ENCODE measurements at regions not wholly inside any gene's neighbourhood (a gene's known extent, or its start where the extent isn't known, plus 50 kb on each side); places are given as distances from the start of the nearest gene placed in this dataset.
A peak's percentile ranks its signal among the peaks of the same experiment; 100 is the strongest.

DNA sequence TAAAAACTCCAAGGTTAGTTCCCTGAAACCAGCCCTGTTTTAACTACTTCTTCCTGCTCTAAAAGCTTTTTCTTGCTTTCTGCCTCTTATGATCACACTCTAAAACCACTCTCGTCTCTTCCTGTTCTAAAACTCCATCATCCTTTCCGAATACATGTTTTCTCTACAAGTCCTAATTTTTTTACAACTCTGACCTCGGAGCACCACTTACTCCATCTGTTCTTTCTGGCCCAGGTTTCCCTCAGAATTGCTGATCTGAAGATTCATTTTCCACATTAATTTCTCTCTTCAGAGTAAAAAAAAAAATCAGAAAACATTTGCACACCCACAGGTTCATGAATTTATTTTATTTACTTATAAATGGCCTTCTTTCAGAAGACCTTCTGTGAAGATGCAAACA, 265.7 kb upstream of the CADM1 start:
- no peak for DNase-seq
- peaks cover 11% of the 10 kb centered on the region for H3K27me3 ChIP-seq (ENCODE audit: control insufficient read depth, insufficient read depth, low read length)
- no peak overlapping the region for H3K4me3 ChIP-seq (ENCODE audit: low read length)
- H3K36me3 ChIP-seq (ENCODE audit: control insufficient read depth, insufficient read depth, low read length) = no peaks in the 10 kb centered on the region
- 64% methylated on average over 3 of the region's 3 CpGs for WGBS (ENCODE audit: insufficient coverage)
- no peak overlapping the region for H3K27ac ChIP-seq (ENCODE audit: low read length)
- H3K4me1 ChIP-seq (ENCODE audit: control insufficient read depth, insufficient read depth, low read length) = peaks cover 8% of the 10 kb centered on the region
- no peaks in the 10 kb centered on the region for H3K9me3 ChIP-seq (replicated peaks; ENCODE audit: control insufficient read depth, low read depth, low read length)

DNA sequence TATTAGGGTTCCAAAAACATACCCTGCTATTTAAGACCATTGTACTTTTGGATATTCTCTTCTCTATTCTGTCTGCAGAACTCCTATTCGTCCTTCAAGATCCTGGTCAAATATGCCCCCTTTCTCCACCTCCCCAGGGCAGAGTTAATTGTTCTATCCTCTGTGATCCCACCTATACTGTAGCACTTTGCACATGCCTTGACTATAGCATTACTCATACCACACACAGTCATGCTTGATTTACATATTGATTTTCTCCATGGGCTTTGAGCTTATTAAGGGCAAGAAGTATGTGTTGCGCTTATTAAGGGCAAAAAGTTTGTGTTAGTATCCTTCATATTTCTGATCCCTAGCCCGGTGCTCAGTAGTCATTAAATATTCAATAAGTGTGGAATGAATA, 263.7 kb upstream of the CADM1 start:
- no peak for DNase-seq
- H3K27me3 ChIP-seq (ENCODE audit: control insufficient read depth, insufficient read depth, low read length) = peaks cover 15% of the 10 kb centered on the region
- WGBS (ENCODE audit: insufficient coverage) = 90% methylated on average over 1 of the region's 3 CpGs
- H3K4me1 ChIP-seq (ENCODE audit: control insufficient read depth, insufficient read depth, low read length) = peaks cover 8% of the 10 kb centered on the region
- no peaks in the 10 kb centered on the region for H3K36me3 ChIP-seq (ENCODE audit: control insufficient read depth, insufficient read depth, low read length)
- no peak overlapping the region for H3K4me3 ChIP-seq (ENCODE audit: low read length)
- no peak overlapping the region for H3K27ac ChIP-seq (ENCODE audit: low read length)
- H3K9me3 ChIP-seq (replicated peaks; ENCODE audit: control insufficient read depth, low read depth, low read length) = no peaks in the 10 kb centered on the region

DNA sequence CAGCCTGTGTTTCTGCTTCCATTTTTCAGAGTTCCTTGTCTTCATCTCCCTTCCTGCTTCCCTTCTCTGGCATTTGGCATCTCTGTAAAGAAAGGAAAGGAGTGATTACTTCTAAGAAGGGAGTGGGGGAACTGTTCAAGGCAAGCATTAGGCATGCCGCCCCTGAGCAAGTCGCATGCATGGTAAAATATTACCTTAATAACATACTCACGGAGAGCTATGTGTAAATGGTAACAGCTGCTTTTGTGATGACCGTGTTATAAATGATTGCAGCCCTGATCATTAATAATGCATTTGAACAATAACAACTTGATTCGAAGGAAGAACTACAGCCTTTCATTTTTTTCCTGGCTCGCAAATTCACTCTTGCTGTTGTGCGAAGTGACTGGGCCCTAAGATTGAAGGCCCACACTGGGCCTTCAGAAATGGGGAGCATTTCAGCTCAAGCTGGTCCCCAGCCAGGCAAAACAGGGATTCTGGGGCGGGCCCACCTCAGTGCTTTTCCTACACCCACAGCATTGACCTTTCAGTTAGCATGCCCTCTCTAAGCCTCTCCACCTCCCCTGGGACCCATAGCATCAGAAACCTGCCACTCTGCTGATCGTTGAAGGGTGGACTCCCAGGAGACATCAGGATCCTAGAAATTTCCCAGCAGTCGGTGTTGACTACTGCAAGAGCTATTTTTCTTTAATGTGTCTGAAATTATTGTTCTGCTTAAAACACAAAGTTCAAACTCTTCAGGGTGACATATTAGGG, 263.0 kb upstream of the CADM1 start:
- no peaks in the 10 kb centered on the region for H3K9me3 ChIP-seq (replicated peaks; ENCODE audit: control insufficient read depth, low read depth, low read length)
- H3K27ac ChIP-seq (ENCODE audit: low read length) = no peak overlapping the region
- no peak overlapping the region for H3K4me3 ChIP-seq (ENCODE audit: low read length)
- 59% methylated on average over 4 of the region's 10 CpGs for WGBS (ENCODE audit: insufficient coverage)
- peak; percentile 15 for DNase-seq
- peaks cover 16% of the 10 kb centered on the region for H3K27me3 ChIP-seq (ENCODE audit: control insufficient read depth, insufficient read depth, low read length)
- no peaks in the 10 kb centered on the region for H3K36me3 ChIP-seq (ENCODE audit: control insufficient read depth, insufficient read depth, low read length)
- peaks cover 8% of the 10 kb centered on the region for H3K4me1 ChIP-seq (ENCODE audit: control insufficient read depth, insufficient read depth, low read length)

DNA sequence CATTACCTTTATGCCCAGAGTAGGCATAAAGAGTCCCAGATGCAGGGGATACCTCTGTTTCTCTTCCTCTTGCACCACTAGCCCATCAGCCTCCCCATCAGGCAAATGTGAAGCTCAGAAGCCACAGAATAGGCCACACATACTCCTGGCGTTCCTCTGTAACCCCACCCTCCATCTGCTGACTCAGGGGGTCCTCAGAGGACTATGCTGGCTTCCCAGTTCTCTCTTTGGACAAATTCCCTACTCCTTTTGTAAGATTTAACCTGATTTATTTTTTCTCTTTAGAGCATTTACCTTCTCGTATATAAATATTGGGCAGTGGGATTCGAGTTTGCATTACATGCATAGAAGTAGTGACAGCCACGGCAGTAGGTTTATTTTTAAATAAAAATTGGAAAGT, 262.3 kb upstream of the CADM1 start:
- peaks cover 8% of the 10 kb centered on the region for H3K4me1 ChIP-seq (ENCODE audit: control insufficient read depth, insufficient read depth, low read length)
- no peak overlapping the region for H3K27ac ChIP-seq (ENCODE audit: low read length)
- H3K36me3 ChIP-seq (ENCODE audit: control insufficient read depth, insufficient read depth, low read length) = no peaks in the 10 kb centered on the region
- no peaks in the 10 kb centered on the region for H3K9me3 ChIP-seq (replicated peaks; ENCODE audit: control insufficient read depth, low read depth, low read length)
- WGBS (ENCODE audit: insufficient coverage) = no CpG with 5 or more reads among the region's 4 CpGs
- H3K27me3 ChIP-seq (ENCODE audit: control insufficient read depth, insufficient read depth, low read length) = peaks cover 17% of the 10 kb centered on the region
- DNase-seq = peak; percentile 53
- H3K4me3 ChIP-seq (ENCODE audit: low read length) = no peak overlapping the region

DNA sequence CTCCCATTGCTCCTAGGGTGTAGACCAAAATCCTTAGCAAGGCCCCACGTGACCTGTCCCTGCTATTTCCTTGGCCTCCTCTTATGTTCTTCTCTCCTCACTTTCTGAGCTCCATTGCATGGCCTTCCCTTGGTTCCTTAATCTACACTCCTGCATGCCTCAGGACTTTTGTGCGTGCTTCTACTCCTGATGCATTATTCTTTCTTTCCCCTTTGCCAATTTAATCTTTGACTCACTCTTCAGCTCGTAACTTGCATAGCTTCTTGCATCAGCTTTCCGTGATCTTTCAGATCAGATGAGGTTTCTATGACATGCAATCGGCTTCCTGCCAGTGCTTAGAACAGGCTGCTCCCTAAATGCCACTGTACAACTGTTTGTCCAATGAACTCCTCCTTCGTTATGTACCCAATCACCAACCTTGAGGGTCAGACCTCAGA, 261.6 kb upstream of the CADM1 start:
- no peak for DNase-seq
- Histone ChIP-seq H3K9me3 (replicated peaks; ENCODE audit: control insufficient read depth, low read depth, low read length) (no peaks in the 10 kb centered on the region), H3K36me3 (ENCODE audit: control insufficient read depth, insufficient read depth, low read length) (no peaks in the 10 kb centered on the region), H3K27ac (ENCODE audit: low read length) (no peak overlapping the region), H3K4me1 (ENCODE audit: control insufficient read depth, insufficient read depth, low read length) (peaks cover 11% of the 10 kb centered on the region), H3K4me3 (ENCODE audit: low read length) (no peak overlapping the region), H3K27me3 (ENCODE audit: control insufficient read depth, insufficient read depth, low read length) (peaks cover 23% of the 10 kb centered on the region)
- 85% methylated on average over 5 of the region's 6 CpGs for WGBS (ENCODE audit: insufficient coverage)

DNA sequence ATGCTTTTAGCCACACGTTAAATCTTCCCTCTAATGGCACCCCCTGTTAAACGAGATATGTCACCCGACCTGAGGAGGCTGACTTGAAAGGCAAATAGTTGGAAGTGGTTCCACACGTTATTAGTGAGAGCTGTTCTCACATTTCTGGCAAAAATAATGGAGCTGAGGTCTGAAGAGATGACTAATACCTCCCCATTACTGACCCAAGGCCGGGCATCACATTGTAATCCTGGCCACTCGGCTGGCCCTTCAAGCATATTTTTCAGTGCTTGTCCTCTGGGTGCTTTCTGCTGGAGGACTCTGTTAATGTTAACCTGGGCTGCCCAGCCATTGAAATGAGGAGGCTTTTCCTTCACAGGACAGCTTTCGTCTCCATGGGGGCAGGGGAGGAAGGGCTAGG, 260.0 kb upstream of the CADM1 start:
- 60% methylated on average over 2 of the region's 7 CpGs for WGBS (ENCODE audit: insufficient coverage)

DNA sequence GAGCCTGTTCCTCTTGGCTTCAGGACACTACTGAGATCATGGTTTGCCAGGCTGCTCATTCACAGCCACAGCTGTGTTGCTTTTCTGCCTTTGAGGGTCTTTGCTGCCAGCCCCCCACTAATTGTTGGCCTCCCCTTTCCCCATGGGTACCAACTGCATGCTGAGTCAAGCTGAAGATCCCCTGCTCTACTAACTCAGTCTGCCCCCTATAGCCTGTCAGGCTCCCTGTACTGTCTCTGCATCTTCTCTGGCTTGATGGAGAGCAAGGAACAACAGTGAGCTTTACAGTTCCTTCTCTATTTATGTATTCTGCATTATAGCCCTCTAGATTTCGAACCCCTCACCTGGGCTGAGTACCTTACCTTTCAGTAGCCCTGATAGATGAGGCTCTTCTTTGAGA, 257.6 kb upstream of the CADM1 start:
- WGBS (ENCODE audit: insufficient coverage) = no CpG with 5 or more reads among the region's 1 CpG
- H3K27me3 ChIP-seq (ENCODE audit: control insufficient read depth, insufficient read depth, low read length) = peaks cover 39% of the 10 kb centered on the region
- no peak overlapping the region for H3K27ac ChIP-seq (ENCODE audit: low read length)
- peaks cover 24% of the 10 kb centered on the region for H3K4me1 ChIP-seq (ENCODE audit: control insufficient read depth, insufficient read depth, low read length)
- H3K9me3 ChIP-seq (replicated peaks; ENCODE audit: control insufficient read depth, low read depth, low read length) = no peaks in the 10 kb centered on the region
- DNase-seq = no peak
- H3K36me3 ChIP-seq (ENCODE audit: control insufficient read depth, insufficient read depth, low read length) = no peaks in the 10 kb centered on the region
- no peak overlapping the region for H3K4me3 ChIP-seq (ENCODE audit: low read length)

More for the DNA sequence above, 260.0 kb upstream of the CADM1 start:
- Histone ChIP-seq H3K4me1 (ENCODE audit: control insufficient read depth, insufficient read depth, low read length) (peaks cover 24% of the 10 kb centered on the region), H3K27ac (ENCODE audit: low read length) (no peak overlapping the region), H3K9me3 (replicated peaks; ENCODE audit: control insufficient read depth, low read depth, low read length) (no peaks in the 10 kb centered on the region), H3K4me3 (ENCODE audit: low read length) (no peak overlapping the region), H3K27me3 (ENCODE audit: control insufficient read depth, insufficient read depth, low read length) (peaks cover 31% of the 10 kb centered on the region), H3K36me3 (ENCODE audit: control insufficient read depth, insufficient read depth, low read length) (no peaks in the 10 kb centered on the region)
- DNase-seq = no peak

DNA sequence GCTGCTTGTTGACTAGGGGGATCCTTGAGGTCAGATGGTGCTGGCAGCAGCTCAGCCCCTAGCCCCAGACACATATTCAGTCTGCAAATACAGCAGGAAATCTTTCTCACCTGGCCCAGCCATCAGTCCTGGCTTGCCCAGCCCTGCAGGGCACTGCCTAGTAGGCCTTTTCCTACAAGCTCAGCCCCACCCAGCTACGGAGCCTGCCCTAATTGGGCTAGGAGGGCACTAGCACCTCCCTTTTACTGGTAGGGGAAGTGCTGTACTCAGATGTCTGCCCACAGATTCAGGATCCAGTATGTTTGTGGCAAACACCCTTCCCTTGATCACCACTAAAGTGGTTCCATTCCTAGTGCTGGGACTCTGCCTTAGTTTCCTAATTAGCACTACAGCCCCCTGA, 257.1 kb upstream of the CADM1 start:
- WGBS (ENCODE audit: insufficient coverage) = no CpG with 5 or more reads among the region's 1 CpG
- DNase-seq = no peak
- Histone ChIP-seq H3K9me3 (replicated peaks; ENCODE audit: control insufficient read depth, low read depth, low read length) (no peaks in the 10 kb centered on the region), H3K36me3 (ENCODE audit: control insufficient read depth, insufficient read depth, low read length) (no peaks in the 10 kb centered on the region), H3K4me3 (ENCODE audit: low read length) (no peak overlapping the region), H3K27ac (ENCODE audit: low read length) (no peak overlapping the region), H3K4me1 (ENCODE audit: control insufficient read depth, insufficient read depth, low read length) (peaks cover 21% of the 10 kb centered on the region), H3K27me3 (ENCODE audit: control insufficient read depth, insufficient read depth, low read length) (peaks cover 37% of the 10 kb centered on the region)

DNA sequence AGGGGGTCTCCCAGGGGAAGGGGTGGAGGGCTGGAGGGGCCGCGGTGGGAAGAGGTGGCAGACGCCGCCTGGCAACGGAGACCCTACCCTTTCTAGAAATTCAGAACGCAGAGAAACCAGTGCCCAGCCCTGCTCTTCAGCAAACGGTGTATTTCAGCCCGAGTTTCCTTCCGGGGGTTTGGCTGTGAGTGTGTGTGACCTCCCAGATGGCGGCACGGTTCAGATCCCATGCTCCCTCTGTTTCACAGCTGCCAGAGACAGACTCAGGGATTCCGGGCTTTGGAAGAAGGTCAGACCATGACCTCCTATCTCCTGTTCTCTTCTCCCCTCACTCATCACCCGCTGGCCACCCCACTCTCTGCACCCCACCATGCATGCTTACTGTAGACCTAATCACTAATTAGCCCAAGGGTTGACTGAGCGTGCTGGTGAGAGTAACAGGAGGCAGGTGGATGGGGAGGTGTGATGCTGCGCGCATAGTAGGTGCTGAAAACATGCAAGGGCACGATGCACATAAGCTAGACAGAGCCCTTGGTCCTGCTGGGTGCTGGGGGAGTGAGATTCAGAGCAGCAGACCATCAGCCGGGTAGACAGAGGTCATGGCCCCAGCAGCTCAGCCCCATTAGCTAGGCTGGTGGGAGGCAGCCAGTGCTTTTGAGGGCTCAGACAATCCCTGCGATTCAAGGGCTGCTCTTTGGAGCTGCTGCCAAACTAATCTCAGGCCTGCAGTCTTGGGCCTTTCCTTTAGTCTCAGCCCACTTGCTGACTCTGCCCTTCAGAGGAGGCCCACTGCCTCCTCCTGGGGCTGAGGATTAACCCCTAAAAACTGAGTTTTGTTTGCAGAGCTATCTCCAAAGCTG, 256.5 kb upstream of the CADM1 start:
- H3K36me3 ChIP-seq (ENCODE audit: control insufficient read depth, insufficient read depth, low read length) = no peaks in the 10 kb centered on the region
- peak overlapping the region; percentile 64 for H3K4me3 ChIP-seq (ENCODE audit: low read length)
- 48% methylated on average over 7 of the region's 19 CpGs for WGBS (ENCODE audit: insufficient coverage)
- H3K4me1 ChIP-seq (ENCODE audit: control insufficient read depth, insufficient read depth, low read length) = peaks cover 19% of the 10 kb centered on the region
- DNase-seq = peak; percentile 50
- peaks cover 32% of the 10 kb centered on the region for H3K27me3 ChIP-seq (ENCODE audit: control insufficient read depth, insufficient read depth, low read length)
- H3K9me3 ChIP-seq (replicated peaks; ENCODE audit: control insufficient read depth, low read depth, low read length) = no peaks in the 10 kb centered on the region
- no peak overlapping the region for H3K27ac ChIP-seq (ENCODE audit: low read length)

DNA sequence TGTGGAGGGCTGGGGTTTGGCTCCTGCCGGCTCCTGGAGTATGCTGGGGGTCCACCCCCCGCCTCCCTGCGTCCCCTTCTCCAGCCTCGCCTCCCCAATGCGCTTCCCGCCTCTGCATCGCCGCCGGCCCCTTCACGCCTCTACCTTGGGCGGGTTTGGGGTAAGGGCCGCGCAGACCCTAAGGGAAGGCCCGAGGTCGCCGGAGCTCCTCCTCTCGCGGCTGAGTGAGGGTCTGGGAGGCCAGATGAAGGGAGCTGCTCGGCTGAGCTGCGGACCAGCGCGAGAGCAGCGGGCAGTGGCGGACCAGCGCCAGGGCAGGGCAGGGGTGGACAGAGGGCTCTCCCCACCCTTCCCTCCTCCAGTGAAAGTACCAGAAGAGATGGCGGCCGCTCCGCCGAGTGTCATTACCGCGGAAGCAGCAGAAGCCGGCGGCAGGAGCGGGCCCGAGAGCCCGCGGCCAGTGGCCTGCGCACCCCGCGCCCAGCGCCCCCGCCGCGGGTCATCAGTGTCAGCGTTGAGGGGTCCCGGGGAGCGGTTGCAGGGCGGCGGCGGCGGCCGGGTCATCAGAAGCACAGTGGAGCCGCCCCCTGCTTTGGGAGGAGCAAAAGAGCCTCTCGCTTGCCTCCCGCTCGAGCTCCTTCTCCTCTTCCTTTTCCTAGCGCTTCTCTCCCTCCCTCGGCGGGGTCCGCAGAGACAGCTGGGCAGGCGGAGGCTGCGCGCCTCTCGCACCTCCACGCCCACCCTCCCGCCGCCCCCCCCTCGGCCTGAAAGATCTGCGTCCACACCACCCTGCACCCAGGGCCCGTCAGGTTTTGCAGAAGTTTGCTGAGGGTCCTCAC, 255.6 kb upstream of the CADM1 start:
- Histone ChIP-seq H3K4me3 (ENCODE audit: low read length) (peak overlapping the region; percentile 64), H3K27ac (ENCODE audit: low read length) (no peak overlapping the region), H3K4me1 (ENCODE audit: control insufficient read depth, insufficient read depth, low read length) (peaks cover 19% of the 10 kb centered on the region), H3K36me3 (ENCODE audit: control insufficient read depth, insufficient read depth, low read length) (no peaks in the 10 kb centered on the region), H3K27me3 (ENCODE audit: control insufficient read depth, insufficient read depth, low read length) (peaks cover 28% of the 10 kb centered on the region), H3K9me3 (replicated peaks; ENCODE audit: control insufficient read depth, low read depth, low read length) (no peaks in the 10 kb centered on the region)
- WGBS (ENCODE audit: insufficient coverage) = under 1% methylated on average over 41 of the region's 70 CpGs
- DNase-seq = peak; percentile 83

Data from muscle of leg (tissue), 3 donors.